Superior temporal gyrus (tissue), 1 donor: ENCODE measurements at regions not wholly inside any gene's neighbourhood (a gene's known extent, or its start where the extent isn't known, plus 50 kb on each side); places are given as distances from the start of the nearest gene placed in this dataset.
"Not testable (repeated sequence)": the region's sequence is repeated elsewhere in the genome, so short reads cannot be mapped to it uniquely, and the experiment has no call there.

Source experiments
- DNase-seq: peaks from one replicate; pipeline ENCODE4 v3.0.0-alpha.2; 2016; ENCODE audit errors: extremely low spot score

GRCh38 chr15:79538527-79538926, 106.4 kb downstream of the MINAR1 start:
- no peak for DNase-seq

GRCh38 chr15:79539401-79539800, 107.3 kb downstream of the MINAR1 start:
- DNase-seq, result peak; percentile 12

- DNase-seq, result no peak
These were observed 108.4 kb downstream of the MINAR1 start for GRCh38 chr15:79540551-79540950.

GRCh38 chr15:79541196-79541595, 109.1 kb downstream of the MINAR1 start:
- DNase-seq, result no peak

- no peak for DNase-seq
These were observed 111.0 kb downstream of the MINAR1 start for GRCh38 chr15:79543097-79543496.

- no peak for DNase-seq
These were observed 117.1 kb downstream of the MINAR1 start for GRCh38 chr15:79549196-79549595.

- no peak for DNase-seq
These were observed 128.2 kb downstream of the MINAR1 start for GRCh38 chr15:79560384-79560783.

GRCh38 chr15:79561982-79562381, 129.8 kb downstream of the MINAR1 start:
- DNase-seq, result no peak

GRCh38 chr15:79562403-79562815, 130.3 kb downstream of the MINAR1 start:
- DNase-seq, result no peak

- DNase-seq, result no peak
These were observed 130.8 kb downstream of the MINAR1 start for GRCh38 chr15:79562899-79563298.

GRCh38 chr15:79570004-79570403, 137.9 kb downstream of the MINAR1 start:
- no peak for DNase-seq

GRCh38 chr15:79572691-79573404, 140.7 kb downstream of the MINAR1 start:
- no peak for DNase-seq

- not testable (repeated sequence) for DNase-seq
These were observed 142.5 kb downstream of the MINAR1 start for GRCh38 chr15:79574431-79575273.

GRCh38 chr15:79582650-79583049, 150.5 kb downstream of the MINAR1 start:
- DNase-seq, result no peak

GRCh38 chr15:79592126-79592525, 160.0 kb downstream of the MINAR1 start:
- DNase-seq, result no peak

GRCh38 chr15:79593119-79593869, 161.2 kb downstream of the MINAR1 start:
- no peak for DNase-seq

GRCh38 chr15:79595306-79595705, 163.2 kb downstream of the MINAR1 start:
- DNase-seq, result no peak

GRCh38 chr15:79595995-79596622, 164.0 kb downstream of the MINAR1 start:
- peak; percentile 44 for DNase-seq

GRCh38 chr15:79598639-79599038, 166.5 kb downstream of the MINAR1 start:
- DNase-seq, result no peak

- no peak for DNase-seq
These were observed 169.4 kb downstream of the MINAR1 start for GRCh38 chr15:79601405-79602086.

GRCh38 chr15:79602180-79602579, 170.0 kb downstream of the MINAR1 start:
- DNase-seq, result no peak
